GM19240 (cell line): ENCODE measurements at regions not wholly inside any gene's neighbourhood (a gene's known extent, or its start where the extent isn't known, plus 50 kb on each side); places are given as distances from the start of the nearest gene placed in this dataset.

Source experiments
- DNase-seq: peaks from one replicate; pipeline ENCODE4 v3.0.0; 2011; ENCODE audit warnings: low spot score; ENCODE audit not compliant: insufficient read length

- DNase-seq, result no peak
Observed at GRCh38 chr15:35166730-35167359, 81.8 kb upstream of the NANOGP8 start.

- DNase-seq, result no peak
Observed at GRCh38 chr15:35161694-35162093, 76.6 kb upstream of the NANOGP8 start.

- no peak for DNase-seq
Observed at GRCh38 chr15:35159170-35159569, 74.1 kb upstream of the NANOGP8 start.

- DNase-seq, result no peak
Observed at GRCh38 chr15:35151782-35152181, 66.7 kb upstream of the NANOGP8 start.

GRCh38 chr15:35151381-35151780, 66.3 kb upstream of the NANOGP8 start:
- DNase-seq, result no peak

GRCh38 chr15:35150361-35150760, 65.3 kb upstream of the NANOGP8 start:
- DNase-seq, result no peak

DNA sequence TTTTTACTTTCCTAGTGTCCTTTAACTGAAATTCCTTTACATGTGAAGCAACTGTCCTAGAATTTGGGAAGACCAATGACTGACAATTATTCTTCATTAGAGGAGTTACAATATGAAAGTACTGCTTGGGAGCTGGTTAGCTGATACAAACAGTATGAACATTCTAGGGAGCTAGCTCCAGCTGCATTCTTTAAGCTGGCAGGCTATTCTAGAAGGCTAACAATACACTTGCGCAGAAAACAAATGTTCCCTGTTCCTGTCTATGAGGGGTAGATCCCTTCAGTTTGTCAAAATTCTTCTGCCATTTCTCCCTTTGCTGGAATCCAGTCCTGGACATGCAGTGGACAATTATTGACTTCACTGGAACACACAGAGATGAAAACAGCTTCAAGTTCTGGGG, 60.2 kb upstream of the NANOGP8 start:
- DNase-seq, result no peak

DNA sequence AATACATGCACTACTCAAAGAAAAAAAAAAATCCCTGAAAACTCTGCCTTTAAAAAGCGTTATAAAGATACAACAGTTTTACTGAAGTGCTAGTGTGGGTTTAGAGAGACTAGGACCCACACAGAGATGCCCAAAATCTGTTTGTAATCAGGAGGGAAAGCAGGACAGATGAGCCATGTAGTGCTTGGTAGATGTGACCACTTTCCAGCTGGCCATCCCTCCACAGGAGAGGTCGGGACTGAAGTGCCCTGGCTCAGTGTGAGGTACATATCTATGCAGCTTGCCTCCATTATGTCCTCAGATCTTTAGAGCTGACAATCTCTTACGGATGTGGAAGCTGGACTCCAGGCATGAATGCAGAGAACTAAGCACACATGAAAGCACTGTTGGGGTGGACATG, 57.5 kb upstream of the NANOGP8 start:
- no peak for DNase-seq

DNA sequence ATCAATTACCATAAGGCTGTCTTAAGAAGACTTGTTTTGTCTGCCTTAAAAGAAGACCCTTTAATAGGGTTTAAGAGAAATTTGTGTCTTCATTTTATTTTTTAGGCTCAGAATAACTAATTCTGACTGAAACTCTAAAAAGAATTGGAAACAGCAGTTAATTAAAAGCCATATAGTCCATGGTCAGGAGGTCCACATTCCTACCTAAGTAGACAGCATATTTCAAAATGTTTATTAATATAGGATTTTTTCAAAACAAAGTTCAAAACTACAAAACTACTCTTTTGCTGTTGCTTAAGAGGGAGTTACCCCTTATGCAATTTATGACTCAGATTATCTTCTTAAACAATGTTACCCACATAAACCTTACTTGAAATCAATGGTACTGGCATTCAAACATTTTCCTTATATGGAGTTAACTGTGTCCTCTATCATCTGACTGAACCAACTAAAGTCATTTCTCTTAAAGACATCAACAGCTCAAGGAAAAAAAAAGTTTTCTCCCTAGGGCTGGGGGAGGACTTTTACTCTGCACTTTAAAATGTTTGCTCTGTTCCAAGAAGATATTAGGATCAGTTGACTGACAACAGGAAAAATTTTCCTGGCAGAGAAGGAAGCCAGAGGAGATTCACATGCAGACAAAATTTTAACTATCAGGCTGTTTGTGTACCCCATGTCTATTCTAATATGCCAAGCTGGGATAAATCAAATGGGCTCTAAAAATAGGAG, 56.8 kb upstream of the NANOGP8 start:
- DNase-seq, result no peak

DNA sequence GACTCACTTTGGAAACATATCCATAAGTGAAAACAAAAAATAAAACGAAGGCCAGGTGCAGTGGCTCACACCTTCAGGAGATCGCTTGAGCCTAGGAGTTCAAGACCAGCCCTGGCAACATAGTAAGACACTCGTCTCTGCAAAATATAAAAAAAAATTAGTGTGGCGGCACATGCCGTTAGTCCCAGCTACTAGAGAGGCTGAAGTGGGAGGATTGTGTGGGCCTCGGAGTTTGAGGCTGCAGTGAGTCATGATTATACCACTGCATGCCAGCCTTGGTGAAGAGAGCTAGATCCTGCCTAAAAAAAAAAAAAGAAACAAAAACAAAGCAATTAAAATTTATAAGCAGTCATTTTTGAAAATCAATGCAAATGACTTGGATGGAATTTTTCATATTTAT, 54.7 kb upstream of the NANOGP8 start:
- no peak for DNase-seq

GRCh38 chr15:35137190-35137574, 52.1 kb upstream of the NANOGP8 start:
- DNase-seq, result no peak

GRCh38 chr15:35136321-35137189, 51.5 kb upstream of the NANOGP8 start:
- DNase-seq, result peak; percentile 14
